DND-41 (cell line): ENCODE measurements at regions not wholly inside any gene's neighbourhood (a gene's known extent, or its start where the extent isn't known, plus 50 kb on each side); places are given as distances from the start of the nearest gene placed in this dataset.

Experiments
- EZH2 ChIP-seq: IDR thresholded peaks from 3 replicates; pipeline ENCODE4 v1.6.1; 2012; ENCODE audit warnings: borderline replicate concordance, low read depth, mild to moderate bottlenecking, moderate library complexity, low read length, inconsistent platforms; ENCODE audit not compliant: severe bottlenecking
- TF ChIP-seq, protein P1 (sequence below): IDR thresholded peaks from 2 replicates; pipeline ENCODE4 v1.5.1; 2012; ENCODE audit warnings: borderline replicate concordance, low read length, moderate library complexity, mild to moderate bottlenecking; ENCODE audit not compliant: poor library complexity, severe bottlenecking; ENCODE audit errors: extremely low read depth

DNA sequence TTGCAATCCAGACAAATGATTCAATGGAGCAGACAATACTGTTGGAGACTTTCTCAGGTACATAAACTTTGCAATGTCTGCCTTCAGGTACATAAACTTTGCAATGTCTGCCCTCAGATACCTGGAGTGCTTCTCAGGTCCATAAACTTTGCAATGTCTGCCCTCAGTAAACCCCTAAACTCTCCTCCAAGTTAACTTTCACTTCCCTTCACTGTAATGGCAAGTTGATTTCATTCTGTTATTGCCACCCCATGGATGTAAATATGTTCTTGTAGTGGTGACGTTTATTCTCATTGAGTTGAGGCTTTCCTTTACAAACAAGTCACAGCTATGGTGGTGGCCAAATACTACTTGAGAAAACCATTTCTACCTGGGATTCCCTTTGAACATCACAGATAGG is 338.8 kb downstream of the EPM2A start:
- TF ChIP-seq, protein P1, sequence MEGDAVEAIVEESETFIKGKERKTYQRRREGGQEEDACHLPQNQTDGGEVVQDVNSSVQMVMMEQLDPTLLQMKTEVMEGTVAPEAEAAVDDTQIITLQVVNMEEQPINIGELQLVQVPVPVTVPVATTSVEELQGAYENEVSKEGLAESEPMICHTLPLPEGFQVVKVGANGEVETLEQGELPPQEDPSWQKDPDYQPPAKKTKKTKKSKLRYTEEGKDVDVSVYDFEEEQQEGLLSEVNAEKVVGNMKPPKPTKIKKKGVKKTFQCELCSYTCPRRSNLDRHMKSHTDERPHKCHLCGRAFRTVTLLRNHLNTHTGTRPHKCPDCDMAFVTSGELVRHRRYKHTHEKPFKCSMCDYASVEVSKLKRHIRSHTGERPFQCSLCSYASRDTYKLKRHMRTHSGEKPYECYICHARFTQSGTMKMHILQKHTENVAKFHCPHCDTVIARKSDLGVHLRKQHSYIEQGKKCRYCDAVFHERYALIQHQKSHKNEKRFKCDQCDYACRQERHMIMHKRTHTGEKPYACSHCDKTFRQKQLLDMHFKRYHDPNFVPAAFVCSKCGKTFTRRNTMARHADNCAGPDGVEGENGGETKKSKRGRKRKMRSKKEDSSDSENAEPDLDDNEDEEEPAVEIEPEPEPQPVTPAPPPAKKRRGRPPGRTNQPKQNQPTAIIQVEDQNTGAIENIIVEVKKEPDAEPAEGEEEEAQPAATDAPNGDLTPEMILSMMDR: no peak
- no peak for TF ChIP-seq EZH2
